HEK293 (cell line): ENCODE measurements at regions not wholly inside any gene's neighbourhood (a gene's known extent, or its start where the extent isn't known, plus 50 kb on each side); places are given as distances from the start of the nearest gene placed in this dataset.

Source experiments
- BCL11A ChIP-seq: fragments of 450-650 bp; formaldehyde crosslinking; IDR thresholded peaks from 2 replicates; pipeline ENCODE4 v1.5.1; 2016; ENCODE audit warnings: low read depth, missing biosample characterization, missing genetic modification characterization
- CTCF ChIP-seq: fragments of 450-650 bp; formaldehyde crosslinking; IDR thresholded peaks from 2 replicates; pipeline ENCODE4 v1.5.1; 2016; ENCODE audit warnings: missing biosample characterization, missing genetic modification characterization
- REST ChIP-seq: fragments of 450-650 bp; formaldehyde crosslinking; IDR thresholded peaks from 2 replicates; pipeline ENCODE4 v1.5.1; 2016; ENCODE audit warnings: missing biosample characterization, missing genetic modification characterization
- SCRT2 ChIP-seq: fragments of 450-650 bp; formaldehyde crosslinking; IDR thresholded peaks from 2 replicates; pipeline ENCODE4 v1.5.1; 2016; ENCODE audit warnings: missing biosample characterization, missing genetic modification characterization
- SETDB1 ChIP-seq: IDR thresholded peaks from one replicate; pipeline ENCODE4 v1.6.1; 2017; ENCODE audit warnings: mild to moderate bottlenecking, low read length, moderate library complexity, mixed read lengths; ENCODE audit not compliant: insufficient read length
- ZBTB10 ChIP-seq: fragments of 450-650 bp; formaldehyde crosslinking; IDR thresholded peaks from 2 replicates; pipeline ENCODE4 v1.5.1; 2016; ENCODE audit warnings: missing biosample characterization, missing genetic modification characterization
- ZNF148 ChIP-seq: fragments of 450-650 bp; formaldehyde crosslinking; IDR thresholded peaks from 2 replicates; pipeline ENCODE4 v1.5.0; 2017; ENCODE audit warnings: missing biosample characterization, missing genetic modification characterization, borderline replicate concordance
- ZNF175 ChIP-seq: fragments of 450-650 bp; formaldehyde crosslinking; IDR thresholded peaks from 2 replicates; pipeline ENCODE4 v1.5.1; 2016; ENCODE audit warnings: missing biosample characterization, missing genetic modification characterization
- ZNF449 ChIP-seq: fragments of 450-650 bp; formaldehyde crosslinking; IDR thresholded peaks from 2 replicates; pipeline ENCODE4 v1.5.1; 2017; ENCODE audit warnings: missing biosample characterization, mild to moderate bottlenecking, missing genetic modification characterization, moderate library complexity
- ZNF518A ChIP-seq: fragments of 450-650 bp; formaldehyde crosslinking; conservative IDR thresholded peaks from 2 replicates; pipeline ENCODE4 v1.5.1; 2016; ENCODE audit warnings: low read depth, missing biosample characterization, missing genetic modification characterization
- ZNF624 ChIP-seq: fragments of 450-650 bp; formaldehyde crosslinking; IDR thresholded peaks from 2 replicates; pipeline ENCODE4 v1.5.1; 2017; ENCODE audit warnings: missing biosample characterization, missing genetic modification characterization
- ZNF776 ChIP-seq: fragments of 450-650 bp; formaldehyde crosslinking; IDR thresholded peaks from 2 replicates; pipeline ENCODE4 v1.5.0; 2017; ENCODE audit warnings: missing biosample characterization, missing genetic modification characterization, borderline replicate concordance

GRCh38 chr11:37353192-37353591, 755.2 kb upstream of the RAG2 start:
- no peak for TF ChIP-seq ZNF148
- TF ChIP-seq BCL11A (tag by site-specific recombination): no peak
- no peak for TF ChIP-seq SCRT2 (tag by site-specific recombination)
- no peak for TF ChIP-seq REST (tag by site-specific recombination)
- TF ChIP-seq ZNF624 (tag by site-specific recombination): no peak
- TF ChIP-seq ZNF449: no peak
- TF ChIP-seq ZNF175: no peak
- TF ChIP-seq SETDB1: no peak
- TF ChIP-seq CTCF: no peak
- TF ChIP-seq ZBTB10 (tag by site-specific recombination): no peak
- no peak for TF ChIP-seq ZNF776 (tag by site-specific recombination)
- no peak for TF ChIP-seq ZNF518A (tag by site-specific recombination)
